AML-193 (cell line): ENCODE measurements at regions not wholly inside any gene's neighbourhood (a gene's known extent, or its start where the extent isn't known, plus 50 kb on each side); places are given as distances from the start of the nearest gene placed in this dataset.
"Not testable (repeated sequence)": the region's sequence is repeated elsewhere in the genome, so short reads cannot be mapped to it uniquely, and the experiment has no call there.

Source experiments
- DNase-seq, 2 experiments: peaks; one replicate each; lab custom pipeline; 2025; lab: John Stamatoyannopoulos, UW

DNA sequence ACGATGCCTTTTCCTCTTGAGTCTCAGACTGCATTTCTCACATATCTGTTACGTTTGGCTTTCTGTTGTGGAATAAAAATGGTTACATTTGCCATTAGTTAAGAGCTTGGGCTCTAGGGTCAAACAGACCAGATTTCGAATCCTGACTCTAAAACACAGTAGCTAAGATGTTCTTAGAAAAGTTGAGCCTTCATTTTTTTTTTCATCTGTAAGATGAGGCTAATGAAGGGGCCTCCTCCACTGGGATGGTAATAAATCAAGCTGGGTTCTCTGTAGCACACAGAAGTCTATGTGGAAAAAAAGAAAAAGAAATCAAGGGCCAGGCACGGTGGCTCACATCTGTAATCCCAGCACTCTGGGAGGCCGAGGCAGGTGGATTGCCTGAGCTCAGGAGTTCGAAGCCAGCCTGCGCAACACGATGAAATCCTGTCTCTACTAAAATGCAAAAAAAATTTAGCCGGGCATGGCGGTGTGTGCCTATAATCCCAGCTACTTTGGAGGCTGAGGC lies 49.9 kb upstream of the CAPRIN1 start:
- no peak for DNase-seq

DNA sequence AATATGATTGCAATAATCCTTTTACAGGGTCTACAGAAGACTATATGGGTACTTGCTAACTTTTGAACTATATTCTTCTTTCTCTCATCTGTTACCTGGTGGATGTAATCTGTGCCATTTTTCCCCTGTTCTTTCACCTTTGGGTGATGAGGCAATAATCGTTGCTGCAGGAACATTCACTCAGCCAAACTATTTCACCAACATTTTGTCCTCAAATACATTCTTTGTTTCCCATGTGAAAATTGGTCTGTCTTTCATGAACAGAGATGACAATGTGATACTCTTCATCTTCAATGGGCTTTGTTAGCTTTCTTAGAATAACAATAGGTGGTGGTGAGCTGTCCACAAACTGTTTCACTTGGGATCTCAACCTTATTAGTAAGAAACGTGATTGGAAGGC lies 52.1 kb upstream of the CAPRIN1 start:
- DNase-seq: no peak

DNA sequence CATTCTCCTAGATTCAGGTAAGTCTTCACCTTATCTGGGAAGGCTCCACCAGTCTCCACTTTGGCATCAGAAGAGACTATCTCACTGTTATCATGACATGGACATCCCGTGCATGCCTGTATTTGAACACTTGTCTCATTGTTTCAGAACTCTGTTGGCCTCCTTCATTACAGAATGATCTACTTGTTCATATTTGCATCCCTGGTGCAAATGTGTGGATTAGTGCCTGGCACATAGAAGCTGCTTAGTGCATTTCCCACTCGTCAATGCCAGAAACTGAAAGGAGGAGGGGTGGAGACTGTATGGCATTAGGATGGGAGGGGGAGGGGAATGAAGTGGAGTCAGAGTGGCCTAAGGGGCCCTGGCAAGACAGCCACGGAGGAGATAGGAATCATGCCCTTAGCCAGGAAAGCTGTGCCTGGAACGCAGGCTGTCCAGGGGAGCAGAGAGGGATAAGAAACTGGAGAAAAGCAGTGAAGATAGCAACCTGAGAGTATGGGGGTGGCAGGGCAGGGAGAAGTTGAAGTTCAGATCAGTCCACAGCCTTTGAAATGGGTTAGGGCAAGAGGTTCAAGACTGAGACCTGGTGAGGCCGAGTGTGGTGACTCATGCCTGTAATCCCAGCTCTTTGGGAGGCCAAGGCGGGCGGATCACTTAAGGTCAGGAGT lies 53.8 kb upstream of the CAPRIN1 start:
- no peak for DNase-seq

DNA sequence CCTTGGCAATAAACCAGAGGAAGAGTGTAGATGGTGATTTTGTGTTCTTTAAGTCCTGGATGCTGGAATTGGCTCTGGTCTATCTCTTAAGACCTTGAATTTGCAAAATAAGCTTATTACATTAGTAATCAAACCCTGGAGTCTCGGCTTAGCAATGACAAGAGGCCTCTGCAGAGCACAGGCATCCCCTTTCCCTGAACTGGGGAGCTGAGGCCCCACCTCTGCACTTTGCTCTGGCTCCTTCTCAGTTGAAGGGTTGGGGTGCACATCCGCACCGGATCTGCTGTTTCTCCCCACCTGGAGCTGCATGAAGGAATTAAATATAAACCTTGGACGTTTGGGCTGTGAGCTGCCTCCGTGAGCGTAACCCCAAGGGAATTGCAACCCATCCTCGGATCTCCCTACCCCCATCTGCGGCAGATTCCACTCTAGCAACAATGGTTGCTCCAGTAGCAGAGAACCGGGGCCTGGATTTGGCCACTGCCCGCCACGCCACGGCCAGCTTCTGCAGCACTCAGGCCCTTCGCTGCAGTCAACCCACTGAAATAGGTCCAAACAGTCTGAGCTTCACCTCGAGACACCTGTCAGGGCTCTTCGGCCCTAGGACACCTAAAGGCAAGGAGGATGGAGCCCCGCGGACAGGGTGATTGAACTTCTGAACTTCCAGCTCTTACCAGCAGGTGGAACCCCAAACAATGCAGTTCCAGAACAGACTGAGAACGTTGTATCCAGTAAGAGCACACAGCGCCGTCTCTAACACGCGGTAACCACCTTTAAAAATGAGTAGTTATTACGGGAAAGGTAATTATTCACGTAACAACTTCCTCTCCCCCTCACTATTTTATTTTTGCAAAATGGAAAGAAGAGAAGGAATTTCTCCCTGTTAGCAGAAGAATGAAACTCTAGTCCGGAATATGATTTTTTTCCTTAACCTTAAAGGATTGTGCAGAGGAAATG lies 54.8 kb upstream of the CAPRIN1 start:
- DNase-seq: peak; percentile 74 to 78

DNA sequence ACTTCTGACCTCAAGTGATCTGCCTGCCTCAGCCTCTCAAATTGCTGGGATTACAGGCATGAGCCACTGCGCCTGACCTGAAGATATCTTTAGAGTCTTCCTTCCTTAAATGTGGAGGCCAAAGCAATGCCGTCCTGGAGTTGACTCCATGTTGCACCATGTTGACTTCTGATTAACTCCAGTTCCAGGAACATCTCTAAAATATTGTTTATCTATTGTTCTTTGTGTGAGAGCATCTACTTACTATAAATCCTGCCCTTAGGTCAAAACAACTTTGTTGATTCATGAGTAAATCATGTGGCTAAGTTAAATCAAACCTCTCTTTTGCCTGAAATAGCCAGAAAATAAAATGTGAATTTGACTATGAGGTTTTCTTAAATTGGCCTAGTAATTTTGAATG lies 56.6 kb upstream of the CAPRIN1 start:
- no peak for DNase-seq

DNA sequence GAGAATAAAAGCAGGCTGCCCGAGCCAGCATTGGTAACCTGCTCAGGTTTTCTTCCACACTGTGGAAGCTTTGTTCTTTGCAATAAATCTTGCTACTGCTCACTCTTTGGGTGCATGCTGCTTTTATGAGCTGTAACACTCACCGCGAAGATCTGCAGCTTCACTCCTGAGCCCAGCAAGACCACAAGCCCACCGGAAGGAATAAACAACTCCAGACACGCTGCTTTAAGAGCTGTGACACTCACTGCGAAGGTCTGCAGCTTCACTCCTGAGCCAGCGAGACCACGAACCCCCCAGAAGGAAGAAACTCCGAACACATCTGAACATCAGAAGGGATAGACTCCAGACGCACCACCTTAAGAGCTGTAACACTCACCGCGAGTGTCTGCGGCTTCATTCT lies 60.4 kb upstream of the CAPRIN1 start:
- not testable (repeated sequence) for DNase-seq

DNA sequence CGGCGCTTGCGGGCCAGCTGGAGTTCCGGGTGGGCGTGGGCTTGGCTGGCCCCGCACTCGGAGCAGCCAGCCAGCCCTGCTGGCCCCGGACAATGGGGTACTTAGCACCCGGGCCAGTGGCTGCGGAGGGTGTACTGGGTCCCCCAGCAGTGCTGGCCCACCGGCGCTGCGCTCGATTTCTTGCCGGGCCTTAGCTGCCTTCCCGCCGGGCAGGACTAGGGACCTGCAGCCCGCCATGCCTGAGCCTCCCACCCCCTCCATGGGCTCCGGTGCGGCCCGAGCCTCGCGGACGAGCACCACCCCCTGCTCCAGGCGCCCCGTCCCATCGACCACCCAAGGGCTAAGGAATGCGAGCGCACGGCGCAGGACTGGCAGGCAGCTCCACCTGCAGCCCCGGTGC lies 61.4 kb upstream of the CAPRIN1 start:
- DNase-seq: not testable (repeated sequence)

DNA sequence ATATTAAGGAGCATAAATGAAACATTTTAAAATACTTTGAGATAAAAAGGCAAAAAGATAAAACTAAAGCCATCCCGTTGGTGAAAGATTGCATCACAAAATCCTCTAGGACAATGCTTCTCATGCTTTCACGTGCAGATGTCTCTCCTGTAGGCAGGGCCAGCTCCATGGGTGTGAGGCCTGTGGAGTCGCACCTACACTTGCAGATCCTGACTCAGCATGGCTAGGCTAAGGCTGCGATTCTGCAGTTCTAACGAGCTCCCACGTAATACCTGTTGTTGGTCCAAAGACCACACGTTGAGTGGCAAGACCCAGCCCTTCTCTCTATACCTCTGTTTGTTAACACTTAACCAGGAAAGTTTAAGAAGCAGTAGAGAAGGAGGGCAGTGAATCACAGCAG lies 62.1 kb upstream of the CAPRIN1 start:
- no peak for DNase-seq

DNA sequence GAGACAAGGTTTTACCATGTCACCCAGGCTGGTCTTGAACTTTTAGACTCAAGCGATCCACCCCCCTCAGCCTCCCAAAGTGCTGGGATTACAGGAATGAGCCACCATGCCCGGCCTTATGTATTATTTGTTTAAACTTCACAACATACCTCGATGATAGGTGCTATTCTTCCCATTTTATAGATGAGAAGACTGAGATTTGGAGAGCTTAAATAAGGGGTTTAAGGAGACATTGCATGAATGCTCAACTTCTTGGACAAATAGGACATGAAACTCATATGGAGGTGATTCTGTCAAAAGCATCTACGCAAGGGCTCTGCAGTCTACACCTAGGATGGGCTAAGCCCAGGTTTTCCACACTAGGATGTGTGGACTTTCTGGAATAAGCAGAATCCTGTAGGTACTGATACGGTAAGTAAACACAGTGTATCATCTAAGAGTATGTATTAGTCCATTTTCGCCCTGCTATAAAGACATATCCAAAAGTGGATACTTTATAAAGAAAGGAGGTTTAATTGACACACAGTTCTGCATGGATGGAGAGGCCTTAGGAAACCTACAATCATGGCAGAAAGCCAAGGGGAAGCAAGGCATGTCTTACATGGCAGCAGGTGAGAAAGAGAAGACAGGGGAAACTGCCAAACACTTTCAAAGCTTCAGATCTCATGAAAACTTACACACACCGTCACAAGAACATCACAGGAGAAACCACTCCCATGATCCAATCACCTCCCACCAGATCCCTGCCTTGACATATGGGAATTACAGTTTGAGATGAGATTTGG lies 62.8 kb upstream of the CAPRIN1 start:
- DNase-seq: no peak

DNA sequence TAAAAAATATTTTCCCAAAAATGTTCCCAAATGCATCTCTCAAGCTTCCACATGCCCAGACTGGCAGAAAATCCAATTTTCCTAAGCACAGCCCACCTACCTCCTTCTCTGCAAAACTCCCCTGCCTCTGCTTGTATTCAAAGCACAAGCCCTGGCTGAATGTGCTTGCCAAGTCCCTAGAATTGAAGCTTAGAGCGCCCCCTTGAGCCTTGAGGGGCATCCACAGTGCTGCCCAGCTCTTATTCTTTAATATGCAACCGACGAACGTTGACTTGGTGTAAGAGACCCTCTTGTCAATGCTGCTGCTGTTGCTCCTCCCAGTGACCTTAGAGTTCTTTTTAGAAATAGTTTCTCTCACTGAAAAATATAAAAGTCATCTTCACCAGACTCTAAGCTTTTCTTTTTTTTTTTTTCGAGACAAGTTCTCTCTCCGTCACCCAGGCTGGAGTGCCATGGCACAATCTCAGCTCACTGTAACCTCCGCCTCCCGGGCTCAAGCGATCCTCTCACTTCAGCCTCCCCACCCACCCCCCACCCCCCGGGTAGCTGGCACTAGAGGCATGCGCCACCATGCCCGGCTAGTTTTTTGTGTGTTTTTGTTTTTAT lies 63.5 kb upstream of the CAPRIN1 start:
- peak; percentile 77 to 85 for DNase-seq

DNA sequence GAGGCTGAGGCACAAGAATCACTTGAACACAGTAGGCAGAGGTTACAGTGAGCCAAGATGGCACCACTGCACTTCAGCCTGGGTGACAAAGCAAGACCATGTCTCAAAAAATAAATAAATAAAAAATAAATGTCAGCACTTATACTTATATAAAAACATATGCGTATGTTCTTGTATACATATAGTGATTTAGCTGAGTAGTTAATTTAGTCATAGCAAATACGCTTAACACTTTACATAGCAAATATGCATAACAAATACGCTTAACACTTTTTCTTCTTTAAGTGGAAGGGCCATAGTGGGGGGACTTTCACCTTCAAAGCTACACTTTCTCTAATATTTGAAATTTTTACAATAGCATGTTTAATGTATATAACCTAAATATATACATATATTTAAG lies 64.0 kb upstream of the CAPRIN1 start:
- DNase-seq: no peak

DNA sequence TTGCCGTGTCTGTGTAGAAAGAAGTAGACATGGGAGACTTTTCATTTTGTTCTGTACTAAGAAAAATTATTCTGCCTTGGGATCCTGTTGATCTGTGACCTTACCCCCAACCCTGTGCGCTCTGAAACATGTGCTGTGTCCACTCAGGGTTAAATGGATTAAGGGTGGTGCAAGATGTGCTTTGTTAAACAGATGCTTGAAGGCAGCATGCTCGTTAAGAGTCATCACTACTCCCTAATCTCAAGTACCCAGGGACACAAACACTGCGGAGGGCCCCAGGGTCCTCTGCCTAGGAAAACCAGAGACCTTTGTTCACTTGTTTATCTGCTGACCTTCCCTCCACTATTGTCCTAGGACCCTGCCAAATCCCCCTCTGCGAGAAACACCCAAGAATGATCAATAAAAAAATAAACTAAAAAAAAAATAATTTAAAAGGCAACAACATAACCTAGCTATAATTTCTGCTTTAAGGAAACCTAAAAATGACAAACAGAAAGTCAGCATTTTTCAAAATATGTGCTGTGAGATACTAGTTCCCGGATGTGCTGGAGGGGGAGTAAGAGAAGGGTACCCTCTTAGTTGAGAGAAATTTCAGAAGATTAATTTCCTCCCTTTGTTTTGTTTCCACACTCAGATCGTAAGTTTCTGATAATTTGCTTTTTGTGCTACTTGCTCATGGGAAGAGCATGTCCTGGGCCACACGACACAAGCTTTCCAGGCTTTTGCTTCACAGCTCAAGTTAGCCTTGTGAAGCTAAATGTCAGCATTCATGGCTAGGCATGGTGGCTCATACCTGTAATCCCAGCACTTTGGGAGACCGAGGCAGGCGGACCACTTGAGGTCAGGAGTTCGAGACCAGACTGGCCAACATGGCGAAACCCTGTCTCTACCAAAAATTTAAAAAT lies 64.7 kb upstream of the CAPRIN1 start:
- not testable (repeated sequence) for DNase-seq

DNA sequence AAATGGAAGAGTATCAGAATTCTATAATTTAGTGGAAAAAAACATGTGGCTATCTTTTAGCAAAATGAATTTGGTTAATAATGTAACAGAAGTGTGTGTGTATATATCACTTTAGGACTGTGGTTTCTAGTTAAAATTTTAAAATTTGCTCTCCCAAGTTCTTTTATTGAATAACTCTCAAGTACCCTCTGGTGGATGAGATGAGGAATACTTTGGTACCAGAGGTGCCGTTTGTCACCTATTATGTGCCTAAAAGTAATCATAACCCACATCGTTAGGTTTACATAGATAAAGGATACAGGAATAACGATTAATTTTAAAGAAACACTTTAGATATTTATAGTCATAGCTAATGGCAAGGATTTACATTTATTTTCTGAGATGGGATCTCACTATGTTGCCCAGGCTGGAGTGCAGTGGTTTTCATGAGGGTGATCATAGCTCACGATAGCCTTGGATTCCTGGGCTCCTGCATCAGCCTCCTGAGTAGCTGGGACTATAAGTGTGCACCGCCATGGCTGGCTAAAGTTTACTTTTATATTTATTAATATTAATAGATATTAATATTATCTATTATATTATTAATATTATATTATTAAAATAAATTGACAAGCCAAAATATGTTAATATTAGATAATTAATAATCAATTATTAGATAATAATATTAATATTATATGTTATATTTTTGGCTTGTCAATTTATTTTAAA lies 66.7 kb upstream of the CAPRIN1 start:
- peak; percentile 27 to 35 for DNase-seq

DNA sequence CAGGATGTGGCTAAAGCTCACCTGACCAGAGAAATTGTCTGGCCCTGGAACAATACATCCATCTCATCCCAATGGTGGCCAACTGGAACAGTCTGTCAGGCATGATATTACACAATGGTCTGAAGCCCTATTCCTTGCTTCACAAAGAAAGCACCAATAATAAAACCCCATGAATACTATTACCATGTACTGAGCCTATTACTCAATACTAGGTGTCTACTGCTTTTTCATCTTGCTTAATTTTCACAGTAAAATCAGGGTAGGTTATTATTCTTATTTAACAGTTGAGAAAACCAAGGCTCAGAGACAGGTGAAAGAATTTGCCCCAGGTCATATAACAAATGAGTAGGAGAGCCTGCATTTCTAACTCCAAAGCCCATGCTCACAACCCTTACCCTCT lies 68.9 kb upstream of the CAPRIN1 start:
- peak; percentile 14 to 30 for DNase-seq

DNA sequence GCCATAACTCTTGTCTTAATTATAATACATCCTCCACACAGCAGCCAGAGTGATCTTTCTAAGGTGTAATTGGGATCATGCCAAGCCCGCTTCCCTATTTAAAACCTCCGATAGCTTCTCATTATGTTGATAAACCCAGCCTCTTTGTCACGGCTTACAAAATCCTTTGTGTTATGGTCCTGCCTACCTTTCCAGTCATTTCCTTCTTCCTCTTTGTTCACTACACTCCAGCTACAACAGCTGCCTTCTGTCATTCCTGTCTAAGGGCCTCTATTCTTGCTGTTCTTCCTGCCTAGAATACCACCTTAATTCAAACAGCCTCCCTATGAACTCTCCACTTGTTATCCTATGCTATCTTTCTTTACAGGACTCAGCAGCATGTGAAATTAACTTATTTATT lies 70.6 kb upstream of the CAPRIN1 start:
- no peak for DNase-seq

DNA sequence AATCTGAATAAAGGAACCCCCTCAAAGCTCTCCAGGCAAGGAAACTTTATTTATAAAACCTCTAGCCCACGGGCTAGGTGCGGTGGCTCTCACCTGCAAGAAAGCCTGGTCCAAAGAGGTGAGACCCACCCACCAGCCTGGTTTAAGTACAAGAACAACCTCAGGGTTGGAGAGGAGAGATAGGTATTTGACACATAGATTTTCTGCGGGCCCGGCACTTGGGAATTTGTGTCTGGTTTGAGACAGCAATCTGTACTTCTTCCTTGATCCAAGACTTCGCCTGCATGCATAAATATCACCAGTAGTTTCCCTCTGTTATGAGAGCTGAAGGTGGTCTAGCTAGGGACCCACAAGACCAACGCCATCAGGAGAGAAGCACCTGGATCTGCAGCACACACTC lies 73.2 kb upstream of the CAPRIN1 start:
- no peak for DNase-seq

DNA sequence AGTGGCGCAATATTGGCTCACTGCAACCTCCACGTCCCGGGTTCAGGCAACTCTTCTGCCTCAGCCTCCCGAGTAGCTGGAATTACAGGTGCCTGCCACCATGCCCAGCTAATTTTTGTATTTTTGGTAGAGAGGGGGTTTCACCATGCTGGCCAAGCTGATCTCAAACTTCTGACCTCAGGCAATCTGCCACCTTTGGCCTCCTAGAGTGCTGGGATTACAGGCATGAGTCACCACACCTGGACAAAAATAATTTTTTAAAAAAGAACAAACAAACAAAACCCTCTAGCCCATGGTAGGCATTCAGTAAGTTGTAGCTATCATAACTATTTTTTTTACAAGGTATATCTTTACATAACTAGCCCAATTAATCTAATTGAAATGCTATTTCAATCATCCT lies 73.9 kb upstream of the CAPRIN1 start:
- no peak for DNase-seq

DNA sequence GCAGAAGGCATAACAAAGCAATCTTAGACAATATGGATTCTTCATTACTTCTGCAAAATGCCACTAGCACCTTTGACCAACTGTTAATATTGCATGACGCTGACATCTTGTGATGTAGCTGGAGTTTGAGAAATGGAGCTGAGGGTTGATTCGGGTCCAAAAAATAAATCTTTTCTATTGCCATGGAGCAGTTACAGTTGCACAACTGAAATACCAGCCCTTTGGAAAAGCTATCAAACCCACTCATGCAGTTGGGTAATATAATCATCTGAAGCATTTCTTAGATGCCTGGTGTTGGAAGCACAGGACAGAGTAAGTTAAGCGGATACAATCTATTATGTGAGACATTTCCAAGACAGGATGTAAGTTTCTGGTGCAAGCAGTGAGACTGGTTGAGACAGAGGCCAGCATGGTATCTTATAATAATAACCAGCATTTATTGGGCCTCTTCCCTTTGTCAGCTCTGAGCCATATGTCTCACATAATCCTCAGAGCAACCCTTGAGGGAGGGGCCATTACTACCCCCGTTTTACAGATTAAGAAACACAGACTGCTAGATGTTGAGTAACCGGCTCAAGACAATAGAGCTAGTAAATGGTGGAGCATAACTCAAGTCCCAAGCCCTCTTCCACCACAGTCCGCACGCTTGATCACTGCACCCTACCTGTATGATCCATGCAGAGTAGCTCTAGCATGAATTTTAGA lies 74.9 kb upstream of the CAPRIN1 start:
- DNase-seq: no peak

DNA sequence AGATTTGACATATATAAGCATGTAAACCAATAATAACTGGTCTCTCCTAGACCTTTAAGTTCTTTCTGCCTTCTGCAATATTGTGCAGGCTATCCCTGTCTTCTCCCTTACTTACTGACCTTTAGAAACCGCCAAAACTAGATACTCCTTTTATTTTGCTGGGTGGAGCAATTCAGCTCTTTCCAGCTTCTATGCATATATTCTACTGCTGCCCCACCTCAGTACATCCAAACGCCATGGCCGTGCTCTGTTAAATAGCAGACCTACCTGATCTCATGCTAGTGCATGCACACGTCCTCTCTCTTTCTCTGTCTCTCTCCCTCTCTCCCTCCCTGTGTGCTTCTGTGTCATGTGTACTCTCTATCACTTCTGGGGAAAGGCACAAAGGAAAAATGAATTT lies 76.7 kb upstream of the CAPRIN1 start:
- DNase-seq: no peak

DNA sequence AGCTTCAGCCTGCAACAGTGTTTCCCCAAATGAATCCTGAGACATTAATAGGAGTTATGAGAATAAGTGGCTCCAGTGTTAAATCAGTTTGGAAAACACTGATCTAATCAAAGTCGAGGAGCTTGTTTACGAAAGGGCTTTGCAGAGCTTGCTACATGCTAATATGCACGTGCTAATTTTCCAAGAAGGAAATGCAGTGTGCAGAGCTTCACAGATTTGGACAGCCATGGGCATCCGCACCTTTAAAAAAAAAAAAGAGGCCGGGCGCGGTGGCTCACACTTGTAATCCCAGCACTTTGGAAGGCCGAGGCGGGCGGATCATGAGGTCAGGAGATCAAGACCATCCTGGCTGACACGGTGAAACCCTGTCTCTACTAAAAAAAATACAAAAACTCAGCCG lies 79.7 kb upstream of the LMO2 start:
- not testable (repeated sequence) for DNase-seq
